Omental fat pad (tissue), 3 donors: ENCODE measurements at regions not wholly inside any gene's neighbourhood (a gene's known extent, or its start where the extent isn't known, plus 50 kb on each side); places are given as distances from the start of the nearest gene placed in this dataset.

ENCODE experiments used
- ATAC-seq: fragments of 150-250 bp; one replicate; pipeline ENCODE4 v1.9.1; 2016; ENCODE audit warnings: mild to moderate bottlenecking, moderate library complexity; ENCODE audit not compliant: low FRiP score
- DNase-seq: peaks from one replicate; pipeline ENCODE4 v3.0.0-alpha.2; 2019; ENCODE audit warnings: low spot score
- TF ChIP-seq, protein P1 (sequence below), 3 donors: fragments of 450-650 bp; IDR thresholded peaks; one replicate each; pipeline ENCODE4 v1.5.1; 2016 to 2017; ENCODE audit warnings: antibody characterized with exemption in 3 of 3, mild to moderate bottlenecking in 3 of 3, moderate library complexity in 2 of 3

DNA sequence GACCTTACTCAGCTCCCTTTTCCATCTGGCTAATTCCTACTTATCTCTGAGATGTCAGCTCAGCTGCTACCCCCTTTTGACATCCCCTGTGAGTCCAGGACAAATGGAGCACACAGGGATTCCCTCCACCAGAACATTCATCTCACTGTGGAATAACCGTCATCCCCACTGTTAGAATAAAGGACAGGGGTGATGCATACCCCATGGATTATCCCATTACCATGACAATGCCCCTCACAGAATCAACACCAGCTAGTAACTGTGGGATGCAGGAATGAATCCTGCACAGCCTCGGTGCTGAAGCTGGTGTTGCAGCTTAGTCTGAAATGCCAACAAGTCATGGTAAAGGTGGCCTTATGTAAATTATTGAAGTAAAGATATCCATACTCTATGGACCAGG lies 624.8 kb upstream of the RAB6C start:
- ATAC-seq = no peak
- no peak for DNase-seq
- TF ChIP-seq, protein P1, sequence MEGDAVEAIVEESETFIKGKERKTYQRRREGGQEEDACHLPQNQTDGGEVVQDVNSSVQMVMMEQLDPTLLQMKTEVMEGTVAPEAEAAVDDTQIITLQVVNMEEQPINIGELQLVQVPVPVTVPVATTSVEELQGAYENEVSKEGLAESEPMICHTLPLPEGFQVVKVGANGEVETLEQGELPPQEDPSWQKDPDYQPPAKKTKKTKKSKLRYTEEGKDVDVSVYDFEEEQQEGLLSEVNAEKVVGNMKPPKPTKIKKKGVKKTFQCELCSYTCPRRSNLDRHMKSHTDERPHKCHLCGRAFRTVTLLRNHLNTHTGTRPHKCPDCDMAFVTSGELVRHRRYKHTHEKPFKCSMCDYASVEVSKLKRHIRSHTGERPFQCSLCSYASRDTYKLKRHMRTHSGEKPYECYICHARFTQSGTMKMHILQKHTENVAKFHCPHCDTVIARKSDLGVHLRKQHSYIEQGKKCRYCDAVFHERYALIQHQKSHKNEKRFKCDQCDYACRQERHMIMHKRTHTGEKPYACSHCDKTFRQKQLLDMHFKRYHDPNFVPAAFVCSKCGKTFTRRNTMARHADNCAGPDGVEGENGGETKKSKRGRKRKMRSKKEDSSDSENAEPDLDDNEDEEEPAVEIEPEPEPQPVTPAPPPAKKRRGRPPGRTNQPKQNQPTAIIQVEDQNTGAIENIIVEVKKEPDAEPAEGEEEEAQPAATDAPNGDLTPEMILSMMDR (IDR thresholded peaks at IDR 0.05) = no peak

DNA sequence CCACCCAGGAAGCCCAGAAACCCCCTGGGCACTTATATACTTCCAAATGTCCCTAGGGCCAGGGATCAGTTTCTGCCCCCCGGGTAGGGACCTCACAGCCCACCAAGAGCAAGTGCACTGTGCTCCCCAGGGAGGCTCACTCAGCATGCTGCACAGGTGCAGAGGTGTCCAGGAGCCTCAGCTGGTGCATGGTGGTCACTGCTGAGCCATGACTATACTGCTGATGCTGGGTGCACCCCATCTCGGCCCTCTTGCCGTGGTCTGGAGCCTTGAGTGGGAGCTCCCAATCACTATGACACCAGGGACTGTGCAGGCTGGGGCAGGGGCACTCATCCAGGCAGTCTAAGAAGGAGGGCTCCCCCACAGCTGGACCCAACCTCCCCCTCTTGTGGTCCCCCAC lies 617.8 kb upstream of the RAB6C start:
- ATAC-seq = no peak
- no peak for DNase-seq
- TF ChIP-seq, protein P1 (IDR thresholded peaks at IDR 0.05) = no peak

DNA sequence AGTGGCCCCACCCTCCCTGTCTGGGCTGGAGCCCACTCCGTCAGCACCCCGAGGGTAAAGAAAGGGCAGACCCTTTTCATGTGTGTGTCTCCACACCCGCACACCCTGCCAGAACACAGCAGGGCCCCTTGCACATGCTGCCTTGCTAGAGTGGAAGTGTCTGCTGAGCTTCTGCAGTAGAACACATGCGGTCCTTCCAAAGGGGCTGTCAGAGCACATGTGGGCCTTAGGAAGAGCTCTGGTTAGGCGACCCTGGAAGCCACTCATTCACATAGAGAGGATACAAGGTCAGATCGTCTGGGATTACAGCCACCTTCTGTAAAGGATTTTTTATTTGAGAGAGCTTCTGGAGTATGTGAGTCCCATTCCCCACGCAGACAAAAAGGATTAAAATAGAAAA lies 613.2 kb upstream of the RAB6C start:
- TF ChIP-seq, protein P1 (IDR thresholded peaks at IDR 0.05) = no peak
- DNase-seq (no peak), ATAC-seq (no peak)

DNA sequence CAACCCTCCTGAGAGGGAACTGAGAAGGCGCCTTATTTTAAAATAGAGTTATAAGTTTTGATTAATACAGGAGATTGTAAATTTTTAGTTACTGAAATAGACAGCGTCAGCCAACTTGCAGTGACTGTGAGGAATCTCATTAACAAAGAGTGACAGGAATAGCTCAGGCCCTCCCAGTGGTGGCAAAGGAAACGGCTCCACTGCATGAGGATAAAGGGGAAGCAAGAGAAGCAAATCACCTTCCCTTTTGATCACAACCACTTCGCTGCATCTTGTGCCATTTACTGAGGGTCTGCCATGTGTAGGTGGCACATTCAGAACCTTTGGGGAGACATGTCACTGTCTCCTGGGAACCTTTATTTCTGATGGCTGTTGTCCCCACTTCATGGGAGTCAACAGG lies 612.4 kb upstream of the RAB6C start:
- TF ChIP-seq, protein P1 (IDR thresholded peaks at IDR 0.05) = no peak
- DNase-seq = no peak
- ATAC-seq = no peak

DNA sequence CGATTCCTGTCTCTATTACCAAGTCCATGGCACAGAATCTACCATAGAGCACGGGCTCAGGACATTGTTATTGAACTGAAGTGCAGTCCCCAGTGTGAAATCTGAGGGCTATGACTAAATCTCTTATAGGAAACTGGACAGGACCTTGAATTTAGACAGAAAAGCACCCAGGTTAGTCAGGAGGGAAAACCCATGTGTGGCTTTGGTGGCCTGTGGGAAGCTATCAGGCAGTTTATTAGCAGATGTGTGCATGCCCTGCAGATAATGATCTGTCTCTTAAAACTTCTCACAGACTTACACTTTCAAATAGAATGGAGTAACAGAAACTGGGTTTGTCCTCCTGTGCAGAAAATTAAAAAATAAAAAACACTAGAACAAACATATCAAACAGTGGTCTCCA lies 610.0 kb upstream of the RAB6C start:
- ATAC-seq = no peak
- TF ChIP-seq, protein P1 (IDR thresholded peaks at IDR 0.05) = no peak
- no peak for DNase-seq

DNA sequence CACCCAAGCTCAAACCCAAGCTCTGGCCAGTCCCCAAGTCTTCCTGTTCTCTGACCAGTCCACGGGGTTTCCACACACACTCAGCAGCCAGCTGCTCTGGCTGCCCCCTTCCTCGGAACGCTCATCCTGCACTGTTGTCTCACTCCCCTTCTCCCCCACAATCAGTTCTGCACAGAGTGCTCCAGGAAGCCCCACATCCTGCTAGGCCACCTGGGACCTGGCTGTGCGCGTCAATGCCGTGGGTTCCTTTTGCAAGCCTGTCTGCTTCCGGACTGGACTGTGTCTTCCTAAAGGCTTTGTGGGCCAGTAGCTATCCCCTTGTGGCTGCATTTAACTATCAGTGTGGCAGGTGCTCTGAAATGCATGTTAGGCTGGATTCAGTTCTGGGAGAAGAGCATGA lies 605.0 kb upstream of the RAB6C start:
- TF ChIP-seq, protein P1 (IDR thresholded peaks at IDR 0.05) = no peak
- ATAC-seq (no peak), DNase-seq (no peak)

DNA sequence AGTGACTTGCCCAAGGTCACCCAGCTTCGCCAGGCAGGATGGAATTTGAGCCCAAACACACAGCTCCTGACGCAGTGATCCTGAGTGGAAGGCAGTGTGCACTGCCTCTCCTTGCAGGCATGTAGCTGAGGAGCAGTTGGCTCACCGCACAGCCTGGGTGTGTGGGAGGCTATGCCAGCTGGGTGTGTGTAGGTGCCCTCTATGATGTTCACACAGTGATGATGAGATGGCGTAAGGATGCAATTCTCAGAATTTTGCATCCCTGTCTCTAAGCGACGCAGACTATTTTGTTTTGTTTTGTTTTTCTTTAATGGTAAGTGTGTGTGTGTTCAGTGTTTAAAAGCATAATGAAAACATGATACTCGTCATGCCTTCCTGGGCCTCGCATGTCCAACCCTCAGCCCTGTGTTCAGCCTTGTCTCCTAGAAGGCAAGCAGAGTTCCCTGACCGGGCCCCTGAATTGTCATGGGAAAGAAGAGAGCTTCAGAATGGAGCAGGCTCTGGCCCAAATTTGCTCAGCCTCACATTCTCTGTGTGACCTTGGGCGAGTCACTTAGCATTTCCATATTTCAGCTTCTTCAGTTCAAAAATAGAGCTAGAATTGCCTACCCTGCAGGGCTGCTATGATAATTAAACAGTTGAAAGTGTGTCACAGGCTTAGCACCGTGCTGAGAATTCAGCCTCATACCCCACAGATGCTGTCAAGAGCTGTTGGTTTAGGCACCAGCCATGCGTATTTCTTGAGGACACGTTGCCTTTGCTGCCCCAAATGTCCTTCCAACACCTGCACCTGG lies 603.6 kb upstream of the RAB6C start:
- DNase-seq (no peak), ATAC-seq (no peak)
- TF ChIP-seq, protein P1 (IDR thresholded peaks at IDR 0.05) = no peak
